NCI-H748 (cell line): ENCODE measurements at regions not wholly inside any gene's neighbourhood (a gene's known extent, or its start where the extent isn't known, plus 50 kb on each side); places are given as distances from the start of the nearest gene placed in this dataset.
"Not testable (repeated sequence)": the region's sequence is repeated elsewhere in the genome, so short reads cannot be mapped to it uniquely, and the experiment has no call there.

Experiments used
- DNase-seq: peaks from one replicate; lab custom pipeline; 2025; ENCODE audit not compliant: unreplicated experiment; lab: John Stamatoyannopoulos, UW

GRCh38 chr5:12667818-12668217 is 763.6 kb upstream of the CTNND2 start:
- not testable (repeated sequence) for DNase-seq

GRCh38 chr5:12665772-12666171 is 761.5 kb upstream of the CTNND2 start:
- not testable (repeated sequence) for DNase-seq

- DNase-seq, result no peak
Observed at GRCh38 chr5:12662545-12663314, 758.5 kb upstream of the CTNND2 start.

- DNase-seq, result no peak
Observed at GRCh38 chr5:12661617-12662370, 757.5 kb upstream of the CTNND2 start.

GRCh38 chr5:12660279-12661107 is 756.2 kb upstream of the CTNND2 start:
- DNase-seq, result not testable (repeated sequence)

GRCh38 chr5:12659686-12660085 is 755.4 kb upstream of the CTNND2 start:
- no peak for DNase-seq

GRCh38 chr5:12658871-12659446 is 754.7 kb upstream of the CTNND2 start:
- DNase-seq, result no peak

GRCh38 chr5:12657914-12658474 is 753.7 kb upstream of the CTNND2 start:
- not testable (repeated sequence) for DNase-seq

GRCh38 chr5:12655675-12656074 is 751.4 kb upstream of the CTNND2 start:
- no peak for DNase-seq

- DNase-seq, result no peak
Observed at GRCh38 chr5:12652201-12652600, 748.0 kb upstream of the CTNND2 start.

GRCh38 chr5:12648558-12648957 is 744.3 kb upstream of the CTNND2 start:
- DNase-seq, result no peak

- no peak for DNase-seq
Observed at GRCh38 chr5:12647613-12648012, 743.4 kb upstream of the CTNND2 start.

- no peak for DNase-seq
Observed at GRCh38 chr5:12645582-12645981, 741.3 kb upstream of the CTNND2 start.

GRCh38 chr5:12636209-12636608 is 732.0 kb upstream of the CTNND2 start:
- no peak for DNase-seq

GRCh38 chr5:12626556-12626955 is 722.3 kb upstream of the CTNND2 start:
- no peak for DNase-seq

- no peak for DNase-seq
Observed at GRCh38 chr5:12625667-12626263, 721.5 kb upstream of the CTNND2 start.

- no peak for DNase-seq
Observed at GRCh38 chr5:12624776-12625560, 720.7 kb upstream of the CTNND2 start.

- peak; percentile 42 for DNase-seq
Observed at GRCh38 chr5:12623408-12623807, 719.2 kb upstream of the CTNND2 start.

GRCh38 chr5:12616093-12616492 is 711.8 kb upstream of the CTNND2 start:
- DNase-seq, result no peak
